Retinal pigment epithelial cell (primary cell): ENCODE measurements at regions not wholly inside any gene's neighbourhood (a gene's known extent, or its start where the extent isn't known, plus 50 kb on each side); places are given as distances from the start of the nearest gene placed in this dataset.
"Not testable (repeated sequence)": the region's sequence is repeated elsewhere in the genome, so short reads cannot be mapped to it uniquely, and the experiment has no call there.

Experiments
- DNase-seq: peaks from one replicate; pipeline ENCODE4 v3.0.0-alpha.2; 2010; ENCODE audit warnings: low read depth
- H3K4me3 ChIP-seq: 2 replicates; pipeline ENCODE4 v1.5.1; 2011; ENCODE audit warnings: mild to moderate bottlenecking, low read length, control low read depth, moderate library complexity
- TF ChIP-seq, protein P1 (sequence below): conservative IDR thresholded peaks from 2 replicates; pipeline ENCODE4 v1.5.1; 2011; ENCODE audit warnings: low read depth, low read length, control low read depth, inconsistent platforms

DNA sequence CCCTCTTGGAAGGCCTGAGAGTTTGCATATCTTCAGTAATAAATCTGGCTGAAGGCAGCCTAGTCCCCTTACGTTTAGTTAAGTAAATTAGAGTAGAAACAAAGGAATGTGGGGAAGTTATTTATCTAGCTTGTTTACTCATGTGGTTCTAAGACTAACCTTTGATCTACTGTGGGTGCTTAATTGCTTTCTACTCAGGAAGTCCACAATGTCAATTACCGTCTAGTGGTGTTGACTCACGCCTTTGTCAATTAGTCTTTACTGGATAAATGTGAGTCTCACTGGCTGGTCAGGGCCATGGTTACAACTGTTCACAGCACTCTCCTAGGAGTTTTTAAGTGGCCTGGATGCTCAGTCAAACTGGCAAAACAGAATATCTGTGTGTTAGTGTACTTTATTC, 2338.4 kb downstream of the TP53TG3F start:
- no peak overlapping the region for H3K4me3 ChIP-seq
- TF ChIP-seq, protein P1, sequence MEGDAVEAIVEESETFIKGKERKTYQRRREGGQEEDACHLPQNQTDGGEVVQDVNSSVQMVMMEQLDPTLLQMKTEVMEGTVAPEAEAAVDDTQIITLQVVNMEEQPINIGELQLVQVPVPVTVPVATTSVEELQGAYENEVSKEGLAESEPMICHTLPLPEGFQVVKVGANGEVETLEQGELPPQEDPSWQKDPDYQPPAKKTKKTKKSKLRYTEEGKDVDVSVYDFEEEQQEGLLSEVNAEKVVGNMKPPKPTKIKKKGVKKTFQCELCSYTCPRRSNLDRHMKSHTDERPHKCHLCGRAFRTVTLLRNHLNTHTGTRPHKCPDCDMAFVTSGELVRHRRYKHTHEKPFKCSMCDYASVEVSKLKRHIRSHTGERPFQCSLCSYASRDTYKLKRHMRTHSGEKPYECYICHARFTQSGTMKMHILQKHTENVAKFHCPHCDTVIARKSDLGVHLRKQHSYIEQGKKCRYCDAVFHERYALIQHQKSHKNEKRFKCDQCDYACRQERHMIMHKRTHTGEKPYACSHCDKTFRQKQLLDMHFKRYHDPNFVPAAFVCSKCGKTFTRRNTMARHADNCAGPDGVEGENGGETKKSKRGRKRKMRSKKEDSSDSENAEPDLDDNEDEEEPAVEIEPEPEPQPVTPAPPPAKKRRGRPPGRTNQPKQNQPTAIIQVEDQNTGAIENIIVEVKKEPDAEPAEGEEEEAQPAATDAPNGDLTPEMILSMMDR = no peak
- no peak for DNase-seq

DNA sequence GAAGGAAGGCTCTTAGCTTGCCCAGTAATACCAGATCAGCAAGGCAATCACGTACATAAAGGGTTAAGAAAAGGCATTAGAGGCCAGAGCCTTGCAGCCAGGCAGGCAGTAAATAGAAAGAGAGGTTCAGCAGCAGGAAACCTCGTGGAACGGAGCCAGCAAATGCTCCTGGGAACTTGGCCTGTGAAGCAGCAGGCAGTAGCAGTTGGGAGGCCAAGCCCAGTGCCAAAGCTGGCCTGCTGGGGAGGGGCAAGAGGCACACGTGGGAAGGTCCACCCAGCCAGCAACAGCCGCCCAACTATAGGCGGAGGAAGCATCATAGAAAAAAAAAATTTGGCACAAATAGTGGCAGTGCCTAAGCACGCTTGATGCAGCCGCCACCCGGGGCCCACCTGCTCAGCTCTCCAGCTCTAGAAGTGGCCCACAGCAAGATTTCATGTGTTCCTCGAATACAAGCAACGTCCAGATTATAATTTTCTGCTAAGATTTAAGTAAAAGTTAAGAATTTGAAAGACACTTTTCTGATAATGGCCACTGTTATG, 2339.5 kb downstream of the TP53TG3F start:
- no peak for DNase-seq
- no peak overlapping the region for H3K4me3 ChIP-seq
- TF ChIP-seq, protein P1 = no peak

DNA sequence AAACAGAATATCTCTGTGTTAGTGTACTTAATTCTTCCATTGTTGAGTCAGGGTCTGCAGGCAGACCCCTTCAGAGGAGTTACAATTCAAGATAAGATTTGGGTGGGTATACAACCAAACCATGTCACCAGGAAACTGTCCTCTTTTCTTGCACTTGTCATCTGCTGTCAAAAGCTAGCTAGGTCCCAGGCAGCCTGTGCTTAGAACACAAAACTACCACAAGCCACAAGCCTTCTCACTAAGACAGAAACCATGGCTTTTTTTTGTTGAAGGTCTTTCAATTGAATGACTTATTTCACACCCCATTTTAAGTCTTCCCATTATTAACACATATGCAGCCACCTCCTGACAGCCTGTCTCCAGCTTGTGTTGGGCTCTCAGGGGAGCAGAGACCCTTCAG, 2345.1 kb downstream of the TP53TG3F start:
- DNase-seq, H3K4me3 ChIP-seq: not testable (repeated sequence)

DNA sequence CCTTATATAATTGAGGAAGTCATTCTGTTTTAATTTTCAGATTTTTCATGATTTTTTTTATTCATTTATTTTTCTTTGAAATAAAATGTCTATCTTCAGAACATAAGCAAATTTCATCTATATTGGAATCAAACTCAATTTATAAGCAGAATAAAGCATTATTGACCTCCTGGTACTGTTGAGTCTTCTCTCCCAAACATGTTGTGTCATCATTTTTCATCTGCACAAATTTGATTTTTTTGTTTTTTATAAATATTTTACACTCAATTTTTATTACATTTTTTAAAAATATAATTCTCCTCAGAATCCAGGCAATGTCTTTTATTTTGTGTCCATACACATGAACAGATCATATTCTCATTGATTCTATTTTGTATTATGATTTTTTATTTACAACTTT, 2363.9 kb downstream of the TP53TG3F start:
- DNase-seq = no peak
- H3K4me3 ChIP-seq = no peak overlapping the region

DNA sequence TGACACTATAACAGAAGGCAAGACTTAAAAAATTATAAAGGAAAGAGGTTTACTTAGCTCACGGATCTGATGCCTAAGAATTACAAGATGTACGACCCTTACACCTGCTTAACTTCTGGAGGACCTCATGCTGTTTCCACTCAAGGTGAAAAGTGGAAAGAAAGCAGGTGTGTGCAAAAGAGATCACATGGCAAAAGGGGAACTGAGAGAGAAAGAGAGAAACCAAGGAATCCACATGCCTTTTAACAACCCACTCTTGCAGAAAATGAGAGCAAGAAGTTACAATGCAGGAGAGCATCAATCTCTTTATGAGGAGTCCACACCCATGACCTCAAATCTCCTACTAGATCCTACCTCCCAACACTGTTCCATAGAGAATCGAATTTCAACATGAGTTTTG, 2382.2 kb downstream of the TP53TG3F start:
- TF ChIP-seq, protein P1 = no peak
- DNase-seq = no peak
- H3K4me3 ChIP-seq = no peak overlapping the region

More for the DNA sequence above, 2363.9 kb downstream of the TP53TG3F start:
- TF ChIP-seq, protein P1 = no peak

DNA sequence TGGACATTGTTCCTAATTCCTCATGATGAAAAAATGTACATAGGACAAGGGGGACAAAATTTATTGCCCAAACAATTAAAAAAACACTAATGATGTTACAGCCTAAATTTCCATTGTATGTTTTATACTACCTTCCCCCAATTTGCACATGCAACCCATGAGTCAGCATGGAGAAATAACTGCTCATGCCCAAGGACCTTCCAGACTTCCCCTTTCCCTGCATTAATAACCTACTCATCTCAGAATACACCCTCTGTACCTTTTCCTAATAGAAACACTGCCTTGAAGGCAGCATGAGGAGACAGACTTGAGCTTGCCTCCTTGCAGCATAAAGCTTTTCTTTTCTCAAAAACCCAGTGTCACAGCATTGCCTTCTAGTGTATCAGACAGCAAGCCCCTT, 2402.8 kb downstream of the TP53TG3F start:
- no peak for DNase-seq
- no peak overlapping the region for H3K4me3 ChIP-seq
- TF ChIP-seq, protein P1 = no peak

DNA sequence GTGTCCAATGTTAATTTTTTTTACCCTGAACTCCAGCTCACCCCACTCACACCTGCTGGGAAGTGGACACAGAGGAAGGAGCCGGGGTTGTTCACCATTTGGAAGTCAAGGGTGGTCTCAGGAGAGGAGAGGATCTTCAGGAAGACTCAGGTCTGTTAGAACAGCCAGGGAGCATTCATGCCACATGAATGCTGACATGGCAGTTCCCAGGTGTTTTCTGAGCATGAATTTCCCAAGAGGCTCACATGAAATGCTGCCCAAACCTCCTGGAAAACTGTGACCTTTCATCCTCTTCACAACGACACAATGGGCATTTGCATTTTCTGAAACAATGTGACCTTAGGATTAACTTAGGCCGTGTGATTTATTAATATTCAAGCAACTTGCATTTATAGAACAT, 2409.2 kb downstream of the TP53TG3F start:
- TF ChIP-seq, protein P1 = no peak
- H3K4me3 ChIP-seq = no peak overlapping the region
- DNase-seq = no peak

DNA sequence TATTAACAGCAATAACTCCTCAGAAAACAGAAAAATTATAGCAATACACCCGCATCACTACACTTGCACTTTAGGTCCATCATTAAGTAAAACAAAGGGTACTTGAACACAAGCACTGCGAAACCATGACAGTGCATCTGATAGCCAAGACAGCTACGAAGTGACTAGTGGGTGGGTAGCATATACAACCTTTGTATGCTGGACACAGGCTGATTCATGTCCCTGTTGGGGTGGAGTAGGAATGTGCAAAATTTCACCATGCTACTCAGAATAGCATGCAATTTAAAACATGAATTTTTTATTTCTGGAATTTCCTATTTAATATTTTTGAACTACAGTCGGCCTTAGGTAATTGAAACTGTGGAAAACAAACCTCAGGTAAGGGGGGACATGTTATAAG, 2414.1 kb downstream of the TP53TG3F start:
- DNase-seq = no peak
- TF ChIP-seq, protein P1 = no peak
- H3K4me3 ChIP-seq = no peak overlapping the region
